ENCODE measurements at regions not wholly inside any gene's neighbourhood (a gene's known extent, or its start where the extent isn't known, plus 50 kb on each side); places are given as distances from the start of the nearest gene placed in this dataset.
"Not testable (repeated sequence)": the region's sequence is repeated elsewhere in the genome, so short reads cannot be mapped to it uniquely, and the experiment has no call there.

DNA sequence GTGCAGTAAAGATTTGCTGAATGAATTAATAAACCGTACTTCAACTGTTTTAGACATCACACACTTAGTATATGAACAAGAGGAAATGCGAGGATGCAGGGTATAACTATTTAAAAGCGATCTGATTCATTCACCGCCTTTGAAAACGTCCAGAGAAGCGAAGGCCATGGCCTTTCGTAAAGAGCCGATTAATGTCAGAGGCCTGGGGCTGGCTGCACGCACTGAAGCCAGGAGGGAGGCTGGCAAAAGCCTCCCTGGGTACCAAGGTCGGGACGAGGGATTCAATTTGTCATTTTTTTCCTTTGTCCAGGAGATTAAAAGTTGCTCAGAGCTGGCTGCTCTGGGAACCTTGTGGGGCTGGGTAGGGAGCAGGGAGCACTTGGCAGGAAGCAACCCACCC lies 307.4 kb downstream of the NPHP4 start:
- Histone ChIP-seq H3K27ac (no peak overlapping the region), H3K4me3 (no peak overlapping the region)
- TF ChIP-seq CTCF (IDR thresholded peaks at IDR 0.05), result no peak
- no peak for DNase-seq (ENCODE audit: low spot score)

- no peak for DNase-seq (ENCODE audit: low spot score)
- Histone ChIP-seq H3K4me3 (no peak overlapping the region), H3K27ac (no peak overlapping the region)
- no peak for TF ChIP-seq CTCF (IDR thresholded peaks at IDR 0.05)
These were observed 308.8 kb downstream of the NPHP4 start for GRCh38 chr1:5683446-5683845.

- TF ChIP-seq CTCF (IDR thresholded peaks at IDR 0.05), result no peak
- DNase-seq (ENCODE audit: low spot score), result no peak
- Histone ChIP-seq H3K4me3 (no peak overlapping the region), H3K27ac (no peak overlapping the region)
These were observed 309.5 kb downstream of the NPHP4 start for GRCh38 chr1:5682626-5683225.

DNA sequence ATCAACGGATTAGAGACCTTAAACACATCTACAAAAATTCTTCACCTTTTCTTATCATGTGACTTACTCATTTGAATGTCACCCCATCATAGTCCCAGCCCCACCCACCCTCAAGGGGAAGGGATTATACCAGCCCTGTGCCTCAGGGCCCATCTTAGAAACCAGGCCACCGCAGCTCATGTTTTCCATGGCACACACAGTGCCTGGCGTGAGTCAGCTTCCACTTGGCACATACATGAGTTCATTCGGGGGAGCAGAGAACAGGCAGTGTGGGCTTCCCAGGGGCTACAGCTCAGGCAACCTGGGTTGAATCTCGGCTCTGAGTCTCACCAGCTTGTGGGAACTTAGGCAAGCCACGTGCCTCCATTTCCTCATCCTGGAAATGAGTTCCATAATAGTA lies 310.6 kb downstream of the NPHP4 start:
- DNase-seq (ENCODE audit: low spot score), result no peak
- H3K27ac ChIP-seq, result no peak overlapping the region

GRCh38 chr1:5680600-5680999 lies 311.6 kb downstream of the NPHP4 start:
- no peak overlapping the region for H3K4me3 ChIP-seq
- TF ChIP-seq CTCF (IDR thresholded peaks at IDR 0.05), result no peak
- DNase-seq (ENCODE audit: low spot score), result no peak
- no peak overlapping the region for H3K27ac ChIP-seq

More for the DNA sequence above, 310.6 kb downstream of the NPHP4 start:
- TF ChIP-seq CTCF (IDR thresholded peaks at IDR 0.05), result no peak
- no peak overlapping the region for H3K4me3 ChIP-seq

- Histone ChIP-seq H3K4me3 (no peak overlapping the region), H3K27ac (no peak overlapping the region)
- TF ChIP-seq CTCF (IDR thresholded peaks at IDR 0.05), result no peak
- DNase-seq (ENCODE audit: low spot score), result no peak
These were observed 313.5 kb downstream of the NPHP4 start for GRCh38 chr1:5678759-5679158.

DNA sequence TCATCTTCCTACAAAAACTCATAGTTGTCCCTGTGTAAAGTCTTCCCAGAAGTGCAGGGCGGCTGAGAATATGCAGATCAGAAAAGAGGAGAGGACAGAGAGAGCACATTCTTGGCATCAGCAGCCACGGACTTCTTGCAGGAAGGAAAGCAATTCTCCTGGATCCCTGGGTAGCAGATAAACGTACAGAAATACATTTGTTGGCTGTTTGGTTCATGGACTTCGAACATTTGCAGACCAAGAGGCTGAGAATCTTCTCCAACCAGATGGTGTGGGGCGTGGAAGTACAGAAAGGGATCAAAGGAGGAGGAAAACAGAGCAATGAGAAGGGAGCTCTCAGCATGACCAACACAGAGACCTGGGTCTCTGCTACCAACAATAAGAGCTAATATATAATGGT lies 319.9 kb downstream of the NPHP4 start:
- not testable (repeated sequence) for DNase-seq (ENCODE audit: low spot score); H3K4me3 ChIP-seq; H3K27ac ChIP-seq
